ENCODE measurements at regions not wholly inside any gene's neighbourhood (a gene's known extent, or its start where the extent isn't known, plus 50 kb on each side); places are given as distances from the start of the nearest gene placed in this dataset.

DNA sequence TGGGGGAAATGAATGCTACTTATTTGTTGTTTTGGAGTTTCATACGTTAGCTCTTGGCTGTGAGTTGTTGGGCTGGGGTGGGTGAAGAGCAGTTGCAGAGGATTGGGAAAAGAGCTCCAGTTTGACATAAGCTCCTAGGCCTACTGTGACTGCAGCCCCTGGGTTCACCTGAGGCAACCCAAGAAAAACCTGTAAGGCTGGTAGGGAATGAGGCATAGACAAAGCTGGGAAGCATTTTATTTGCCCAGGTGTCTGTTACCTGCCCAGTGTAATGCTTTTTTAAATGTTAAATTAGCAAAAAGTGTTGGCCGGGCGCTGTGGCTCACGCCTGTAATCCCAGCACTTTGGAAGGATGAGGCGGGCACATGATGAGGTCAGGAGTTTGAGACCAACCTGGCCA is 160.0 kb downstream of the FHIP1A start:
- Mint-ChIP-seq H3K36me3 (no peaks in the 10 kb centered on the region), H3K27ac (no peak overlapping the region), H3K4me1 (no peaks in the 10 kb centered on the region), H3K9me3 (no peaks in the 10 kb centered on the region), H3K27me3 (ENCODE audit: low read depth in 3 of 3) (peaks cover 6 to 22% (median 9%) of the 10 kb centered on the region in 3 donors), H3K4me3 (no peak overlapping the region)
- Histone ChIP-seq H2AFZ (ENCODE audit: insufficient read depth, low read depth, low read length, poor library complexity, severe bottlenecking) (no peak overlapping the region), H3K9me3 (replicated peaks in 1 of 2; ENCODE audit: control insufficient read depth in 1 of 2, insufficient read depth in 1 of 2, low read length in 2 of 2) (no peaks in the 10 kb centered on the region), H3K4me2 (replicated peaks; ENCODE audit: extremely low read depth, low read length, poor library complexity, severe bottlenecking) (no peak overlapping the region), H3K27ac (ENCODE audit: low read depth in 1 of 2, low read length in 2 of 2) (no peak overlapping the region), H3K9ac (ENCODE audit: insufficient read depth, low read length, poor library complexity, severe bottlenecking) (no peak overlapping the region), H3K27me3 (ENCODE audit: control insufficient read depth in 2 of 2, insufficient read depth in 2 of 2, low read length in 2 of 2) (peaks cover 14 to 19% of the 10 kb centered on the region in 2 donors), H3K79me2 (ENCODE audit: insufficient read depth, low read length) (no peaks in the 10 kb centered on the region), H3K4me1 (ENCODE audit: control insufficient read depth in 1 of 2, insufficient read depth in 2 of 2, low read length in 2 of 2) (no peaks in the 10 kb centered on the region), H4K20me1 (ENCODE audit: insufficient read depth, low read length) (no peaks in the 10 kb centered on the region), H3K4me3 (replicated peaks in 1 of 3; ENCODE audit: low read depth in 2 of 3, low read length in 3 of 3) (no peak overlapping the region), H3K36me3 (replicated peaks in 1 of 2; ENCODE audit: control insufficient read depth in 1 of 2, insufficient read depth in 2 of 2, low read length in 2 of 2) (no peaks in the 10 kb centered on the region)
- 82% methylated on average over 1 of the region's 5 CpGs for WGBS (ENCODE audit: insufficient coverage)
- TF ChIP-seq, protein P1, sequence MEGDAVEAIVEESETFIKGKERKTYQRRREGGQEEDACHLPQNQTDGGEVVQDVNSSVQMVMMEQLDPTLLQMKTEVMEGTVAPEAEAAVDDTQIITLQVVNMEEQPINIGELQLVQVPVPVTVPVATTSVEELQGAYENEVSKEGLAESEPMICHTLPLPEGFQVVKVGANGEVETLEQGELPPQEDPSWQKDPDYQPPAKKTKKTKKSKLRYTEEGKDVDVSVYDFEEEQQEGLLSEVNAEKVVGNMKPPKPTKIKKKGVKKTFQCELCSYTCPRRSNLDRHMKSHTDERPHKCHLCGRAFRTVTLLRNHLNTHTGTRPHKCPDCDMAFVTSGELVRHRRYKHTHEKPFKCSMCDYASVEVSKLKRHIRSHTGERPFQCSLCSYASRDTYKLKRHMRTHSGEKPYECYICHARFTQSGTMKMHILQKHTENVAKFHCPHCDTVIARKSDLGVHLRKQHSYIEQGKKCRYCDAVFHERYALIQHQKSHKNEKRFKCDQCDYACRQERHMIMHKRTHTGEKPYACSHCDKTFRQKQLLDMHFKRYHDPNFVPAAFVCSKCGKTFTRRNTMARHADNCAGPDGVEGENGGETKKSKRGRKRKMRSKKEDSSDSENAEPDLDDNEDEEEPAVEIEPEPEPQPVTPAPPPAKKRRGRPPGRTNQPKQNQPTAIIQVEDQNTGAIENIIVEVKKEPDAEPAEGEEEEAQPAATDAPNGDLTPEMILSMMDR (IDR thresholded peaks at IDR 0.05) = no peak
- no peak for DNase-seq
- intact Hi-C loops (cut with micrococcal nuclease) = no loop called here

DNA sequence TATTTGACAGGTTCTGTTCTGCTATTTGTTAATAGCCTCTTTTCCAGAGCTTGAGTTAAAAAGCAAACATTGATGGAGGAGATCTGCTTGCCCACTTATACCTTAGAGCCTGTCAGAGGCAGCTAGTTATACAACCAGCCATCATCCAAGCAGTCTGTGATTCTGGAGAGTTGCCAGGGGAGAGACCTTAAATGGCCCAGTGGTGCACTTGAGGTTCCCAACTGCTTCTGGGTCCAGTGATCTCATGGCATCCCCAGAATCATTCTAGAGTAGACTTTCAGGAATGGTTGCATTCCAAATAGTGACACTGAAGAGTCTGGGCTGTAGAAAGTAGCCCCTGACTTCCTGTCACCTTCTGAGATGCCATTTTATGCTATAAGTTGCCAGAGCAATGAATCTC is 160.7 kb downstream of the FHIP1A start:
- no peaks in the 10 kb centered on the region for H3K9me3 ChIP-seq (replicated peaks in 1 of 2; ENCODE audit: control insufficient read depth in 1 of 2, insufficient read depth in 1 of 2, low read length in 2 of 2)
- intact Hi-C loops (cut with micrococcal nuclease) = no loop called here
- H3K9ac ChIP-seq (ENCODE audit: insufficient read depth, low read length, poor library complexity, severe bottlenecking) = no peak overlapping the region
- Mint-ChIP-seq H3K36me3 (no peaks in the 10 kb centered on the region), H3K4me3 (no peak overlapping the region), H3K9me3 (no peaks in the 10 kb centered on the region), H3K27me3 (ENCODE audit: low read depth in 3 of 3) (peaks cover 6 to 17% (median 9%) of the 10 kb centered on the region in 3 donors), H3K4me1 (no peaks in the 10 kb centered on the region), H3K27ac (no peak overlapping the region)
- TF ChIP-seq, protein P1 (IDR thresholded peaks at IDR 0.05) = no peak
- H2AFZ ChIP-seq (ENCODE audit: insufficient read depth, low read depth, low read length, poor library complexity, severe bottlenecking) = no peak overlapping the region
- H3K4me3 ChIP-seq (replicated peaks in 1 of 3; ENCODE audit: low read depth in 2 of 3, low read length in 3 of 3) = no peak overlapping the region
- no peaks in the 10 kb centered on the region for H4K20me1 ChIP-seq (ENCODE audit: insufficient read depth, low read length)
- no peak overlapping the region for H3K4me2 ChIP-seq (replicated peaks; ENCODE audit: extremely low read depth, low read length, poor library complexity, severe bottlenecking)
- no peaks in the 10 kb centered on the region for H3K4me1 ChIP-seq (ENCODE audit: control insufficient read depth in 1 of 2, insufficient read depth in 2 of 2, low read length in 2 of 2)
- DNase-seq = no peak
- H3K27ac ChIP-seq (ENCODE audit: low read depth in 1 of 2, low read length in 2 of 2) = no peak overlapping the region
- no peaks in the 10 kb centered on the region for H3K36me3 ChIP-seq (replicated peaks in 1 of 2; ENCODE audit: control insufficient read depth in 1 of 2, insufficient read depth in 2 of 2, low read length in 2 of 2)
- H3K79me2 ChIP-seq (ENCODE audit: insufficient read depth, low read length) = no peaks in the 10 kb centered on the region
- peaks cover 14 to 19% of the 10 kb centered on the region in 2 donors for H3K27me3 ChIP-seq (ENCODE audit: control insufficient read depth in 2 of 2, insufficient read depth in 2 of 2, low read length in 2 of 2)

Data from CD14-positive monocyte (primary cell).